Nephron (organoid): ENCODE measurements at regions not wholly inside any gene's neighbourhood (a gene's known extent, or its start where the extent isn't known, plus 50 kb on each side); places are given as distances from the start of the nearest gene placed in this dataset.

Experiments used
- H3K27ac Mint-ChIP-seq, 3 experiments: 2 replicates each; pipeline ENCODE4 v1.8.0; 2020; ENCODE audit warnings: mixed read lengths in 3 of 3, mild to moderate bottlenecking in 2 of 3, moderate library complexity in 1 of 3
- H3K27me3 Mint-ChIP-seq: 2 replicates; pipeline ENCODE4 v1.8.0; 2021; ENCODE audit warnings: low read depth, mild to moderate bottlenecking, moderate library complexity, mixed read lengths
- H3K36me3 Mint-ChIP-seq: 2 replicates; pipeline ENCODE4 v1.8.0; 2020; ENCODE audit warnings: low read depth, mixed read lengths
- H3K4me1 Mint-ChIP-seq: 2 replicates; pipeline ENCODE4 v1.8.0; 2020; ENCODE audit warnings: mixed read lengths
- H3K4me3 Mint-ChIP-seq, 3 experiments: 2 replicates each; pipeline ENCODE4 v1.8.0; 2020; ENCODE audit warnings: mild to moderate bottlenecking in 3 of 3, mixed read lengths in 3 of 3, moderate library complexity in 2 of 3
- H3K9me3 Mint-ChIP-seq: 2 replicates; pipeline ENCODE4 v1.8.0; 2020; ENCODE audit warnings: mixed read lengths
- TF ChIP-seq, protein P1 (sequence below), 3 experiments: fragments of 200-600 bp; sonication (generic); IDR thresholded peaks; one replicate each; pipeline ENCODE4 v1.5.0; 2021; ENCODE audit warnings: antibody characterized with exemption in 3 of 3; ENCODE audit not compliant: unreplicated experiment in 3 of 3

DNA sequence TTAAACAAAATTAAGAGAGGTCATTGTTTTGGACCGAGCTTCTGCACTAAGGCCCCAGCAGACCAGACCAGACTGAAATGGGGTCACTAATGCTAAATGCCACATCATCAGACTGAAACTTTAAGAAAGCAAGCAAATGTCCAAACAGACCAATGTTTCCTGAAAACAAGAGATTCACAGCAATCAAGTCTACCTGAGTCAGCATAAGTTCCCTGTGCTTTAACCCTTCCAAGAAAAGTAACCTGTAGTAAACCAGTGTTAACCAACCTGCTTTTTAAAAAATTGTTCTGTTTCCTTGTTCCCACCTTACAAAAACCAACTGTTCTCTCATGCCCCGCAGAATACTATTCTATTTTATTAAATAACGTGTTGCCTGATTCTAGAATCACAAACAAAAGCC, 241.1 kb upstream of the GADL1 start:
- peaks cover 4% of the 10 kb centered on the region for H3K27me3 Mint-ChIP-seq
- no peaks in the 10 kb centered on the region for H3K9me3 Mint-ChIP-seq
- H3K4me3 Mint-ChIP-seq: no peak overlapping the region
- no peak overlapping the region for H3K27ac Mint-ChIP-seq
- TF ChIP-seq, protein P1, sequence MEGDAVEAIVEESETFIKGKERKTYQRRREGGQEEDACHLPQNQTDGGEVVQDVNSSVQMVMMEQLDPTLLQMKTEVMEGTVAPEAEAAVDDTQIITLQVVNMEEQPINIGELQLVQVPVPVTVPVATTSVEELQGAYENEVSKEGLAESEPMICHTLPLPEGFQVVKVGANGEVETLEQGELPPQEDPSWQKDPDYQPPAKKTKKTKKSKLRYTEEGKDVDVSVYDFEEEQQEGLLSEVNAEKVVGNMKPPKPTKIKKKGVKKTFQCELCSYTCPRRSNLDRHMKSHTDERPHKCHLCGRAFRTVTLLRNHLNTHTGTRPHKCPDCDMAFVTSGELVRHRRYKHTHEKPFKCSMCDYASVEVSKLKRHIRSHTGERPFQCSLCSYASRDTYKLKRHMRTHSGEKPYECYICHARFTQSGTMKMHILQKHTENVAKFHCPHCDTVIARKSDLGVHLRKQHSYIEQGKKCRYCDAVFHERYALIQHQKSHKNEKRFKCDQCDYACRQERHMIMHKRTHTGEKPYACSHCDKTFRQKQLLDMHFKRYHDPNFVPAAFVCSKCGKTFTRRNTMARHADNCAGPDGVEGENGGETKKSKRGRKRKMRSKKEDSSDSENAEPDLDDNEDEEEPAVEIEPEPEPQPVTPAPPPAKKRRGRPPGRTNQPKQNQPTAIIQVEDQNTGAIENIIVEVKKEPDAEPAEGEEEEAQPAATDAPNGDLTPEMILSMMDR (IDR thresholded peaks at IDR 0.05; ENCODE audit: unreplicated experiment in 3 of 3): no peak
- peaks cover 7% of the 10 kb centered on the region for H3K4me1 Mint-ChIP-seq
- H3K36me3 Mint-ChIP-seq: no peaks in the 10 kb centered on the region

DNA sequence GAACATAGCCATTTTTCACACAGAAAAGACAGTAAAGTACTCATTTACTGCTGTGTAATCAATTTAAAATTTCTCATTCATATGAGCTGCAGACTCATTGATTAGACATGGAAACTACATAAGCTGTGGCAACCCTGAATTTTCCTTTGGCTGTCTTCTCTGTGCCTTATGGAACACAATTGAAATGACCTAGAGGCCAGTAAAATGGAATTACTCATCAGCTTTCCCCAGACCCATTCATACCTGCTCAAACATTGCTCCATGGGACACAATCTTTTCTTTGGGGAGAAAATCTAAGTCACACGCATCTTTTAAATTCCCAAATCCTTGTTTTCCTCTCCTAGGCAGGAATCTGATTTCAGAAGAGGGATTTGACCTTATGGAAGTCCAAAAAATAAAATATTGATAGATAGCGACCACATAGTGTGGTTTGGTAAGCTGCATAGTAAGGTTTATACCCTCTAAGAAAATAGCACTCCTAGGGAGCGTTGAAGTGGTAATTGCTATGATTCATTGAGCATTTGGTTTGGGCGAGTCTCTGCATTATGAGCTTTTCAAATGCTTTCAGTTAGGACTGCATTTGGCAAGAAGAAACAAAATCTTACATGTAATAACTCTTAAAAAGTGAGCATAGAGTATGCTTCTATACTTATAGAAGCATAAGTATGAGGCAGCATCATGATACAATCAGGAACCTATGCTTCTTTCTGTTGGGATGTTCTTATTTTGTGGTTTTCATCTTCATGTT, 243.4 kb upstream of the GADL1 start:
- peaks cover 7% of the 10 kb centered on the region for H3K4me1 Mint-ChIP-seq
- TF ChIP-seq, protein P1 (IDR thresholded peaks at IDR 0.05; ENCODE audit: unreplicated experiment in 3 of 3): no peak
- no peaks in the 10 kb centered on the region for H3K36me3 Mint-ChIP-seq
- no peaks in the 10 kb centered on the region for H3K9me3 Mint-ChIP-seq
- H3K27ac Mint-ChIP-seq: no peak overlapping the region
- H3K27me3 Mint-ChIP-seq: peaks cover 4% of the 10 kb centered on the region
- H3K4me3 Mint-ChIP-seq: no peak overlapping the region

DNA sequence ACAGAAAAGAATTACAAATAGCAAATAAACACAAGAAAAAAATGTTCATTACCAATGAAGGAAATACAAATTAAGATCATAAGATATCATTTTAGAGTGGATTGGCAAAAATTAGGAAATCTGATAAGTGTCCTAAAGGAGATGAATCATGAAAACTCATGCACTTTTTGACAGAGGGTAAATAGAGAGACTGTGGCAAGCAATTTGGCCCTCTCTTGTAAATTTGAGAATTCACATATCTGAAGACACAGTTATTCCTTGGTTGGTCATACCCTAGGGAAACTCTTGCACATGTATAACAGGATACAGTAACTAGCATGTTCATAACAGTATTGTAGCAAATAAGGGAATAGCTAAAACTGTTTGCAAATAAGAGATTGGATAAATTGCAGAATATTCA, 246.0 kb upstream of the GADL1 start:
- TF ChIP-seq, protein P1 (IDR thresholded peaks at IDR 0.05; ENCODE audit: unreplicated experiment in 3 of 3): no peak
- H3K4me1 Mint-ChIP-seq: no peaks in the 10 kb centered on the region
- H3K9me3 Mint-ChIP-seq: no peaks in the 10 kb centered on the region
- peaks cover 4% of the 10 kb centered on the region for H3K27me3 Mint-ChIP-seq
- H3K27ac Mint-ChIP-seq: no peak overlapping the region
- no peak overlapping the region for H3K4me3 Mint-ChIP-seq
- H3K36me3 Mint-ChIP-seq: no peaks in the 10 kb centered on the region

DNA sequence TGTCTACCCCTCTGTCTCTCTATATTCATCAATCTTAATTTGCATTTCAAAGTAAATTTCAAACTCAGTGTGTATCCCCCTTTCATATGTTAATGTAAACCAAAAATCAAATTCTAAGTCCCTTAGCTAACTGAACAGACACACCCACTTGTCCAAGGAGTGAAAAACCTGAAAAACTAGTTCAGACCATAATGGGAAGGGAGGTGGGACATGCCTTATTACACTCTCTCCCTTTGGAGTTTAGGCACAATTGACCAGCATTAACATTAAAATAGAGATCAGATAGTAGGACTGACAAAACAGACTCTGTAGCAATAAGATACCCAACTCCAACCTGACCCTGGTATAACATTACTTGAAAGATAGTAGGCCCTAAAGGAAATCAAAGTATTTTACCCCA, 247.7 kb upstream of the GADL1 start:
- Mint-ChIP-seq H3K4me1 (no peaks in the 10 kb centered on the region), H3K4me3 (no peak overlapping the region), H3K9me3 (peaks cover 4% of the 10 kb centered on the region), H3K27me3 (peaks cover under 1% of the 10 kb centered on the region), H3K36me3 (no peaks in the 10 kb centered on the region), H3K27ac (peak overlapping the region in 1 of 3 experiments; percentile 24)
- TF ChIP-seq, protein P1 (IDR thresholded peaks at IDR 0.05; ENCODE audit: unreplicated experiment in 3 of 3): no peak

DNA sequence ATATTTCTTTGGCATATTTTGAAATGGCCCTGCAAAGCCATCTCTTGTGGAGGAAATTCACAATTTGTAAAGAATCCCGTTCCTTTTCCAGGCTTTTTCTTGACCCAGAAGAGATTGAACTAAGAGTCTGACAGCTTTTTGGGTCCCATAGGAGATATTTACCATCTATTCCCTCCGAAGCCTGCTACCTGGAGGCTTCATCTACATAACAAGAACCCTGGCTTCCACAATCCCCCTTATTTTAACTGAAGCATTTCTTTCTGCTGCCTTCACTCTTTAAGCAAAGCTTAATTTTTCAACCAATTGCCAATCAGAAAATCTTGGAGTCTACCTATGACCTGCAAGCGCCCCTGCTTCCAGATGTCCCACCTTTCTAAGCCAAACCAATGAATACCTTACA, 248.1 kb upstream of the GADL1 start:
- TF ChIP-seq, protein P1 (IDR thresholded peaks at IDR 0.05; ENCODE audit: unreplicated experiment in 3 of 3): no peak
- Mint-ChIP-seq H3K36me3 (no peaks in the 10 kb centered on the region), H3K4me3 (no peak overlapping the region), H3K27me3 (no peaks in the 10 kb centered on the region), H3K27ac (no peak overlapping the region), H3K4me1 (no peaks in the 10 kb centered on the region), H3K9me3 (peaks cover 4% of the 10 kb centered on the region)

DNA sequence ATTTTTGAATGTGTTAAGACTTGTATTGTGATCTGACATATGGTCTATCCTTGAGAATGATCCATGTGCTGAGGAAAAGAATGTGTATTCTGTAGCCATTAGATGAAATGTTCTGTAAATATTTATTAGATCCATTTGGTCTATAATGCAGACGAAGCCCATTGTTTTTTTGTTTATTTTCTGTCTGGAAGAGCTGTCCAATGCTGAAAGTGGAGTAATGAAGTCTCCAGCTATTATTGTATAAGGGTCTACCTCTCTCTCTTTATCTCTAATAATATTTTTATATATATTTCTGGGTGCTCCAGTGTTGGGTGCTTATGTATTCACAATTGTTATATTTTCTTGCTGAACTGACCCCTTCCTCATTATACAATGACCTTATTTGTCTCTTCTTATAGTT, 250.6 kb upstream of the GADL1 start:
- peaks cover 15% of the 10 kb centered on the region for H3K9me3 Mint-ChIP-seq
- TF ChIP-seq, protein P1 (IDR thresholded peaks at IDR 0.05; ENCODE audit: unreplicated experiment in 3 of 3): no peak
- H3K27ac Mint-ChIP-seq: no peak overlapping the region
- no peak overlapping the region for H3K4me3 Mint-ChIP-seq
- H3K4me1 Mint-ChIP-seq: no peaks in the 10 kb centered on the region
- H3K36me3 Mint-ChIP-seq: no peaks in the 10 kb centered on the region
- no peaks in the 10 kb centered on the region for H3K27me3 Mint-ChIP-seq
